Calu3 (cell line): ENCODE measurements at regions not wholly inside any gene's neighbourhood (a gene's known extent, or its start where the extent isn't known, plus 50 kb on each side); places are given as distances from the start of the nearest gene placed in this dataset.
"Not testable (repeated sequence)": the region's sequence is repeated elsewhere in the genome, so short reads cannot be mapped to it uniquely, and the experiment has no call there.

Experiments used
- BruUV-seq: library from RNA; stranded (reverse); fragments of 400-500 nt; replicated peaks from 2 replicates; lab custom pipeline; 2021; lab: Mats Ljungman, UMichigan
- CTCF ChIA-PET: fragments of 300-600 bp; sonication (Branson Sonifier 250); formaldehyde crosslinking; loops from one replicate; lab custom pipeline; 2022; ENCODE audit warnings: antibody characterized with exemption; lab: Charles Lee
- DNase-seq: peaks from one replicate; pipeline ENCODE4 v3.0.0; 2022
- H3K27ac Mint-ChIP-seq: one replicate; pipeline ENCODE4 v1.8.0; 2022; ENCODE audit warnings: mixed read lengths; ENCODE audit not compliant: unreplicated experiment
- H3K27me3 Mint-ChIP-seq: one replicate; pipeline ENCODE4 v1.8.0; 2022; ENCODE audit warnings: mixed read lengths; ENCODE audit not compliant: unreplicated experiment
- H3K36me3 Mint-ChIP-seq: one replicate; pipeline ENCODE4 v1.8.0; 2022; ENCODE audit warnings: mild to moderate bottlenecking, moderate library complexity, mixed read lengths; ENCODE audit not compliant: insufficient read depth, unreplicated experiment
- H3K4me1 Mint-ChIP-seq: one replicate; pipeline ENCODE4 v1.8.0; 2022; ENCODE audit warnings: mild to moderate bottlenecking, low read depth, mixed read lengths; ENCODE audit not compliant: unreplicated experiment
- H3K4me3 Mint-ChIP-seq: one replicate; pipeline ENCODE4 v1.8.0; 2022; ENCODE audit warnings: mild to moderate bottlenecking, low read depth, moderate library complexity, mixed read lengths; ENCODE audit not compliant: unreplicated experiment
- H3K9me3 Mint-ChIP-seq: one replicate; pipeline ENCODE4 v1.8.0; 2022; ENCODE audit warnings: low read depth, mixed read lengths; ENCODE audit not compliant: unreplicated experiment
- intact Hi-C: fragments of 100-400 bp; cut with micrococcal nuclease; formaldehyde crosslinking; loops from one replicate; pipeline ENCODE4 v1.10.0; 2022; ENCODE audit not compliant: unreplicated experiment
- TF ChIP-seq, protein P1 (sequence below): fragments of 200-600 bp; IDR thresholded peaks from one replicate; pipeline ENCODE4 v1.8.0; 2022; ENCODE audit warnings: antibody characterized with exemption; ENCODE audit not compliant: unreplicated experiment

GRCh38 chr12:93005928-93006392 is 76.9 kb upstream of the EEA1 start:
- H3K4me1 Mint-ChIP-seq: no peaks in the 10 kb centered on the region
- H3K27me3 Mint-ChIP-seq: peaks cover 26% of the 10 kb centered on the region
- H3K36me3 Mint-ChIP-seq: no peaks in the 10 kb centered on the region
- DNase-seq: no peak
- H3K9me3 Mint-ChIP-seq: no peaks in the 10 kb centered on the region
- H3K4me3 Mint-ChIP-seq: no peak overlapping the region
- no TSS peak for BruUV-seq
- intact Hi-C loops: no loop called here
- TF ChIP-seq, protein P1, sequence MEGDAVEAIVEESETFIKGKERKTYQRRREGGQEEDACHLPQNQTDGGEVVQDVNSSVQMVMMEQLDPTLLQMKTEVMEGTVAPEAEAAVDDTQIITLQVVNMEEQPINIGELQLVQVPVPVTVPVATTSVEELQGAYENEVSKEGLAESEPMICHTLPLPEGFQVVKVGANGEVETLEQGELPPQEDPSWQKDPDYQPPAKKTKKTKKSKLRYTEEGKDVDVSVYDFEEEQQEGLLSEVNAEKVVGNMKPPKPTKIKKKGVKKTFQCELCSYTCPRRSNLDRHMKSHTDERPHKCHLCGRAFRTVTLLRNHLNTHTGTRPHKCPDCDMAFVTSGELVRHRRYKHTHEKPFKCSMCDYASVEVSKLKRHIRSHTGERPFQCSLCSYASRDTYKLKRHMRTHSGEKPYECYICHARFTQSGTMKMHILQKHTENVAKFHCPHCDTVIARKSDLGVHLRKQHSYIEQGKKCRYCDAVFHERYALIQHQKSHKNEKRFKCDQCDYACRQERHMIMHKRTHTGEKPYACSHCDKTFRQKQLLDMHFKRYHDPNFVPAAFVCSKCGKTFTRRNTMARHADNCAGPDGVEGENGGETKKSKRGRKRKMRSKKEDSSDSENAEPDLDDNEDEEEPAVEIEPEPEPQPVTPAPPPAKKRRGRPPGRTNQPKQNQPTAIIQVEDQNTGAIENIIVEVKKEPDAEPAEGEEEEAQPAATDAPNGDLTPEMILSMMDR: no peak
- CTCF ChIA-PET: interaction anchor here (0.5 to 1.7 kb wide), 2 partner anchors 9 to 24 kb away, joined by 3 to 4 read pairs; no protein-coding TSS in a partner anchor
- H3K27ac Mint-ChIP-seq: no peak overlapping the region

DNA sequence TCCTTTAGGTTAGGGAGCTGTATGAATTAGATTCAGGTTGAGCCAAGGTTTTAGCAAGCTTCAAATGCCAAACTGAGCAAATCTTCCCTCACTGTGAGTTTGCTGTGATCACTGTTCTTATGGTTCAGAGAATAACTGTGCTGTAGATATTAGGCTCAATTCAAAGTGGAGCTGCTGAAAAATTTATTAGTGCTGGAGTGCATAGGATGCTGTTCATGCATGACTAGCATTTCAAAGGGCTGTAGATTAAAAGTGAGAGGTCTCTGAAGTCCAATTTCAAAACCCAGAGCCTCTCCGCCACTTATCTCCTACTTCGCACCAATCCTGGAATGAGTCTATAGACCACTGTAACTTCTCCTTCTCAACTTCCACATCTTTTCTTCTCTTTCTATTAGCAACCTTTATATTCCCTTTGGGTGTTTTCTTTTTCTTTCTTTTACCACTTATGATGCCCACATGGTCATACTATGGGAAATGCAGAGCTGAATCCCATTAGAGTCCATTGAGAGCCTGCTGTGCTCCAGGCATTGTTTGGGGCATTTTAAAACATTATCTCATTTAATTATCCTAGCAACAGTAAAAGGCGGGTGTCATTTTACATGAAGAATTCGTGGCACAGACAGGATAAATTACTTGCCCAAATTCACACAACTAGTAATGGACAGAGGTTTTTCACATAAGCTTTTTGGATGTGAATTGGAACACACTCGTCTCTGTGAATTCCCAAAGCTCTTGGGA is 77.5 kb upstream of the EEA1 start:
- H3K36me3 Mint-ChIP-seq: no peaks in the 10 kb centered on the region
- TF ChIP-seq, protein P1: no peak
- no peak overlapping the region for H3K27ac Mint-ChIP-seq
- no peaks in the 10 kb centered on the region for H3K9me3 Mint-ChIP-seq
- CTCF ChIA-PET: interaction anchor here (0.5 to 1.7 kb wide), 3 partner anchors 9 to 25 kb away, joined by 3 to 4 read pairs (median 3); no protein-coding TSS in a partner anchor
- no TSS peak for BruUV-seq
- H3K4me3 Mint-ChIP-seq: no peak overlapping the region
- H3K4me1 Mint-ChIP-seq: no peaks in the 10 kb centered on the region
- intact Hi-C loops: no loop called here
- no peak for DNase-seq
- peaks cover 26% of the 10 kb centered on the region for H3K27me3 Mint-ChIP-seq

- intact Hi-C loops: no loop called here
- CTCF ChIA-PET: interaction anchor here (0.8 to 1.7 kb wide), 2 partner anchors 8 to 12 kb away, joined by 3 to 4 read pairs; no protein-coding TSS in a partner anchor
- Mint-ChIP-seq H3K4me3 (no peak overlapping the region), H3K36me3 (no peaks in the 10 kb centered on the region), H3K4me1 (no peaks in the 10 kb centered on the region), H3K9me3 (no peaks in the 10 kb centered on the region), H3K27ac (no peak overlapping the region), H3K27me3 (peaks cover 26% of the 10 kb centered on the region)
- BruUV-seq: no TSS peak
- no peak for DNase-seq
- TF ChIP-seq, protein P1: no peak
Observed at GRCh38 chr12:93007544-93007943, 78.4 kb upstream of the EEA1 start.

DNA sequence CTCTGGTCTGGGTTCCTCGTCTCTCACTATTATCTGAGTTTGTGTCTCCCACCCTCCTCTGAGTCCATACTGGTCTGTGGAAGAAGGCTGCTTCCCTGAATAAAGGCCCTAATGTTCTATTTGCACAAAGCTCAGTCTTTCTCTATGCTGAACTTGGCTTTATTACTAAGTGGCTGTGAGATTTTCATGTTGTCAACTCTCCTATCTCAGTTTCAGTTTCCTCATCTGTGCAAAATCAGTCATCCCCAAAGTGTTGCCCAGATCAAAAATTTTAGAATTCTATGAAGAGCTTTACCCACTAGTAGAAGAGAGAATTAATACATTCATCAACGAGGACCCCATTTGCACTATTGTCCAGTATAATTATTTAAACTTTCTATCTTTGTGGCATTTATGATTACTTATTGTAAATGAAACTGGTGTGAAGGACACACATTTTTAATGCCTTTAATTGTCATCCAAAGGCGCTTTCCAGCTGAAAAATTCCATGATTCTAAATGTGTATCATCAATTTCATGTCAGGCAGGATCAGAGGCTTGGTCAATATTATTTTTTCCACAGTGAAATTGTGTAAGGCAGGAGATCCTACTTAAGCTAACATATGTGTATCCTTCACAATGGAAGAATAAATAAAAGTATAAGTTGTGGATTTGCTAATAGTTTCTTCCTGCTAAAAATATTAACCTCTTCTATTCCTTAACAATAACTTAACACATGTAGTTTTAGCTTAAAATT is 79.1 kb upstream of the EEA1 start:
- intact Hi-C loops: no loop called here
- Mint-ChIP-seq H3K4me1 (no peaks in the 10 kb centered on the region), H3K27me3 (peaks cover 26% of the 10 kb centered on the region), H3K9me3 (no peaks in the 10 kb centered on the region), H3K27ac (no peak overlapping the region), H3K36me3 (no peaks in the 10 kb centered on the region), H3K4me3 (no peak overlapping the region)
- DNase-seq: no peak
- TF ChIP-seq, protein P1: no peak
- BruUV-seq: no TSS peak
- CTCF ChIA-PET: no interaction called here

DNA sequence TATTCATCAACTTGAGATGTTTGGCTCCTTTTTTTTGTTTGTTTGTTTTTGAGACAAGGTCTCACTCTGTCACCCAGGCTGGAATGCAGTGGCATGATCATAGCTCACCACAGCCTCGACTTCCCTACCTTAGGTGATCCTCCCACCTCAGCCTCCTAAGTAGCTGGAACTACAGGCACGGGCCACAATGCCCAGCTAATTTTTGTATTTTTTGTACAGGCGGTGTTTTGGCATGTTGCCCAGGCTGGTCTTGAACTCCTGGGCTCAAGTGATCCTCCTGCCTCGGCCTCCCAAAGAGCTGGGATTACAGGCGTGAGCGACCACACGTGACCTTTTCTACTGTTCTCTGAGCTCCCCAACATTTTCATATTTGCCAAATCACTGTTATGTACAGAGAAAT is 79.8 kb upstream of the EEA1 start:
- H3K9me3 Mint-ChIP-seq, H3K27ac Mint-ChIP-seq, CTCF ChIA-PET, DNase-seq, intact Hi-C loops, H3K4me1 Mint-ChIP-seq, BruUV-seq, H3K36me3 Mint-ChIP-seq, H3K4me3 Mint-ChIP-seq: not testable (repeated sequence)
- peaks cover 26% of the 10 kb centered on the region for H3K27me3 Mint-ChIP-seq
